ENCODE measurements at regions not wholly inside any gene's neighbourhood (a gene's known extent, or its start where the extent isn't known, plus 50 kb on each side); places are given as distances from the start of the nearest gene placed in this dataset.

DNA sequence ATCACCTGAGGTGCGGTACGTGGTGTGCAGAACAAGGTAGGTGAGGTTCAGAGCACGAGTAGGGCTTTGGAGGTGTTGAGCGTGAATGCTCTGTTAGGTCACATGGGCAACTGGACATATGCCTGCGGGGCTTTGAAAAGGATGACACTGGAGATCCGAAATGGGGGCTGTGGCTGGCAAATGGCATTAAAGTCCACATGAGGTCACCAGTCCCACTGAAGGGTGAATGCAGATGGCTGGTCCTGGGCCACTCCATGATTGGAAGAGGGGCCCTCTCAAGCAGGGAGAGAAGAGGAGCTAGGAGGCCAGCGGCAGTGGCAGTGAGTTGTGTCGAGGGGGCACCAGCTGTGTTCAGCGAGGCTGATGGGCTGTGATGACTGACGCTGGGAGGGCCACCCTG lies 254.9 kb upstream of the SHH start:
- TF ChIP-seq, protein P1, sequence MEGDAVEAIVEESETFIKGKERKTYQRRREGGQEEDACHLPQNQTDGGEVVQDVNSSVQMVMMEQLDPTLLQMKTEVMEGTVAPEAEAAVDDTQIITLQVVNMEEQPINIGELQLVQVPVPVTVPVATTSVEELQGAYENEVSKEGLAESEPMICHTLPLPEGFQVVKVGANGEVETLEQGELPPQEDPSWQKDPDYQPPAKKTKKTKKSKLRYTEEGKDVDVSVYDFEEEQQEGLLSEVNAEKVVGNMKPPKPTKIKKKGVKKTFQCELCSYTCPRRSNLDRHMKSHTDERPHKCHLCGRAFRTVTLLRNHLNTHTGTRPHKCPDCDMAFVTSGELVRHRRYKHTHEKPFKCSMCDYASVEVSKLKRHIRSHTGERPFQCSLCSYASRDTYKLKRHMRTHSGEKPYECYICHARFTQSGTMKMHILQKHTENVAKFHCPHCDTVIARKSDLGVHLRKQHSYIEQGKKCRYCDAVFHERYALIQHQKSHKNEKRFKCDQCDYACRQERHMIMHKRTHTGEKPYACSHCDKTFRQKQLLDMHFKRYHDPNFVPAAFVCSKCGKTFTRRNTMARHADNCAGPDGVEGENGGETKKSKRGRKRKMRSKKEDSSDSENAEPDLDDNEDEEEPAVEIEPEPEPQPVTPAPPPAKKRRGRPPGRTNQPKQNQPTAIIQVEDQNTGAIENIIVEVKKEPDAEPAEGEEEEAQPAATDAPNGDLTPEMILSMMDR (IDR thresholded peaks at IDR 0.05), result no peak
- no peak for TF ChIP-seq EP300 (IDR thresholded peaks at IDR 0.05)
- TF ChIP-seq POLR2A (IDR thresholded peaks at IDR 0.05), result no peak
- TF ChIP-seq POLR2AphosphoS5 (IDR thresholded peaks at IDR 0.05), result no peak

All from suprapubic skin (tissue), 4 donors.